T-helper 1 cell treated with Interleukin-12 subunit alpha and Interleukin-12 subunit beta and Interleukin-4 antibody, amounts not matched to agents 30 μg/mL and 1 μg/mL, for 36 hours (primary cell): ENCODE measurements at regions not wholly inside any gene's neighbourhood (a gene's known extent, or its start where the extent isn't known, plus 50 kb on each side); places are given as distances from the start of the nearest gene placed in this dataset.

Experiments
- H3K27ac Mint-ChIP-seq: one replicate; pipeline ENCODE4 v1.8.0; 2021; ENCODE audit warnings: mild to moderate bottlenecking, mixed read lengths
- H3K27me3 Mint-ChIP-seq: one replicate; pipeline ENCODE4 v1.8.0; 2021; ENCODE audit warnings: low read depth, mixed read lengths
- H3K36me3 Mint-ChIP-seq: one replicate; pipeline ENCODE4 v1.8.0; 2021; ENCODE audit warnings: low read depth, mixed read lengths
- H3K4me1 Mint-ChIP-seq: one replicate; pipeline ENCODE4 v1.8.0; 2021; ENCODE audit warnings: low read depth, mixed read lengths
- H3K4me3 Mint-ChIP-seq: one replicate; pipeline ENCODE4 v1.8.0; 2021; ENCODE audit warnings: mild to moderate bottlenecking, moderate library complexity, mixed read lengths
- H3K9me3 Mint-ChIP-seq: one replicate; pipeline ENCODE4 v1.8.0; 2021; ENCODE audit warnings: mixed read lengths

DNA sequence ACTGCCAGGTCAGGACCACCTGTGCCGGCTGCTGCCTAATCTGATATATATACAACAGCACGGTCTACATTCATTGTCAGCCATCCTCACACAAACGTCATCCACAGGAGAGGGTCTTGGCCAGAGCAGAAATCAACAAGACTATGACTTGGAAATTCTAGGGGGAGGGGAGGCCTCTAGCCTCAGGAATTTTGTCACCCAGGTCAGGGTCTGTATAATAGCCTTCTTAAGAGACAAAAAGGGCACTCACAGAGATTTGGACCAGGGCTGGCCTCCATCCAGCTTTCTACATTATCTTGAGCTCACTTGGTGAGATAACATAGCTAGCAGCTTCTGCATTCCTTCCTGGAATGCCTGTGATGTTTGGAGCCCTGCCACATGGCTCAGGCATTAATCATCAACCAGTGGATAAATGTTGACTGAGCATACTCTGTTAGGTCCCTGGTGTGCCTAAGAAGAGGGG, 50.4 kb upstream of the CTIF start:
- H3K27ac Mint-ChIP-seq: no peak overlapping the region
- no peaks in the 10 kb centered on the region for H3K36me3 Mint-ChIP-seq
- H3K9me3 Mint-ChIP-seq: no peaks in the 10 kb centered on the region
- H3K27me3 Mint-ChIP-seq: peaks cover 23% of the 10 kb centered on the region
- H3K4me1 Mint-ChIP-seq: no peaks in the 10 kb centered on the region
- H3K4me3 Mint-ChIP-seq: no peak overlapping the region

DNA sequence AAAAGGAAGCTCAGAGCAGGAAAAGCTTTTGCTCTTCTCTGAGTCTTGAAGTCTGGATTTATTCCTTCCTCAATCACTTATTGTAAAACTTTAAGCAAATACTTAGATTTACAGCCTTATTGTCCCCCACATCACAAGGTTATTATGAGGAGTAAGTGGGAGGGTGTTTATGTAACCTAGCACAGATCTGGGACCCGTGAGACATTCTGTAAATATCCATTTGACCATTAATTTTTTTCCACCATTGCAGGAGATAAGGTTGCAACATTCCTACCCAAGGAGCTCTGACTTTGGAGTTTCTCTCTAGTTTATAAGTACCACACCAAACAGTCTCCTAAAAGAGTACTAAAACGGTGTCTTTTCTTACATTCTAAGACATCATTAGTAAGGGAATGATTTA, 52.1 kb upstream of the CTIF start:
- Mint-ChIP-seq H3K4me3 (no peak overlapping the region), H3K4me1 (no peaks in the 10 kb centered on the region), H3K36me3 (no peaks in the 10 kb centered on the region), H3K27me3 (peaks cover 20% of the 10 kb centered on the region), H3K27ac (no peak overlapping the region), H3K9me3 (no peaks in the 10 kb centered on the region)

DNA sequence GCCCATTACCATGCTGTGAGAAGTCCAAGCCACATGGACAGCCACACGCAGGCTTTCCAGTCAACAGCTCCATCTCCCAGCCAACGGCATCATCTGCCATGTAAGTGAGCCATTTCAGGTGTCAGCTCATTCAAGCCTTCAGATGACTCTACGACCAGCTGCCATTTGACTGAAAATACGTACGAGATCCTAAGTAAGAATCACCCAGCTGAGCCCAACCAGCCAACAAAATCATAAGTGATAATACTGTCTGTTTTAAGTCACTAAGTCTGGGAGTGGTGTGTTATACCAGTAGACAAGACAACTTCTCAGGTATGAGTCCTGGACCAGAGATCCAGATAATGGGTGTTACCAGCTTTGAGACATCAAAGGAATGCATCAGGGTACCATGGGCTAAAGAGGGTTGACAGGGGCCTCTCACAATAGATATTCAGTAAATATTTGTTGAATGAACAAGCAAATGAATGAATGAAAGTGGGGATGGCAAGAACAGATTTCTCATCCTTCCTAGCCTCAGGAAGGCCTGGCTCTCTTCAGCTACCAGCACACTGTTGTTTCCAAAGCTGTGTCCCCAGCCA, 52.9 kb upstream of the CTIF start:
- no peaks in the 10 kb centered on the region for H3K9me3 Mint-ChIP-seq
- H3K4me1 Mint-ChIP-seq: no peaks in the 10 kb centered on the region
- peaks cover 23% of the 10 kb centered on the region for H3K27me3 Mint-ChIP-seq

DNA sequence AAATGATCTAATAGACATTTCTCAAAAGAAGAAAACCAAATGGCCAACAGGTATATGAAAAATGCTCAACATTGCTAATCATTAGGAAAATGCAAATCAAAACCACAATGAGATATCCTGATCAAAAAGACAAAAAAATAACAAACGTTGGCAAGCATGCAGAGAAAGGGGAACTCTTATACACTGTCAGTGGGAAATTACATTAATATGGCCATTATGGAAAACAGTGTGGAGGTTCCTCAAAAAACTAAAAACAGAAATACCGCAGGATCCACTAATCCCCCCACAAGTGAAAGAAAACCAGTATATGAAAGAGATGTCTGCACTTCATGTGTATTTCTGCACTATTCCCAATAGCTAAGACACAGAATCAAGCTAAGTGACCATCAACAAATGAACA, 57.7 kb upstream of the CTIF start:
- H3K27me3 Mint-ChIP-seq: peaks cover 39% of the 10 kb centered on the region
- H3K4me3 Mint-ChIP-seq: no peak overlapping the region
- H3K27ac Mint-ChIP-seq: no peak overlapping the region
- H3K36me3 Mint-ChIP-seq: no peaks in the 10 kb centered on the region
- H3K9me3 Mint-ChIP-seq: no peaks in the 10 kb centered on the region
- no peaks in the 10 kb centered on the region for H3K4me1 Mint-ChIP-seq

More for the DNA sequence above, 52.9 kb upstream of the CTIF start:
- Mint-ChIP-seq H3K36me3 (no peaks in the 10 kb centered on the region), H3K27ac (no peak overlapping the region), H3K4me3 (no peak overlapping the region)

DNA sequence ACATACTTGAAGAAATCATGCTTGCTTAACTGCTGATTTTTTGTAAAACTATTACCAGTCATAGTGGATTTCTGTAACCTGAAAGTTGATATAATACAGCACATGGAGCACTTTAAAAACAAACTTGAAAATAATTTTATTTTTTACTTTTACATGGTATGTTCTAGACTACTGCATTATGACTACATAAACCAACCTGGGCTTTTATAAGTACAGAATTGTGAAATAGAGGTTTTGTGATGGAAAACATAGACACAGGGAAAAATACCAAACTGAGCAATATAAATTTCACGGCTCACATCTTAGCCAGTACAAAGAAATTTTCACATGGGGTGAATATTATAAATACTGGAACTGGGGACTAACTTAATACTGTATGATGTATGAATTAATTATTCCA, 59.3 kb upstream of the CTIF start:
- no peaks in the 10 kb centered on the region for H3K36me3 Mint-ChIP-seq
- H3K9me3 Mint-ChIP-seq: no peaks in the 10 kb centered on the region
- peaks cover 34% of the 10 kb centered on the region for H3K27me3 Mint-ChIP-seq
- no peak overlapping the region for H3K27ac Mint-ChIP-seq
- H3K4me1 Mint-ChIP-seq: no peaks in the 10 kb centered on the region
- H3K4me3 Mint-ChIP-seq: no peak overlapping the region

DNA sequence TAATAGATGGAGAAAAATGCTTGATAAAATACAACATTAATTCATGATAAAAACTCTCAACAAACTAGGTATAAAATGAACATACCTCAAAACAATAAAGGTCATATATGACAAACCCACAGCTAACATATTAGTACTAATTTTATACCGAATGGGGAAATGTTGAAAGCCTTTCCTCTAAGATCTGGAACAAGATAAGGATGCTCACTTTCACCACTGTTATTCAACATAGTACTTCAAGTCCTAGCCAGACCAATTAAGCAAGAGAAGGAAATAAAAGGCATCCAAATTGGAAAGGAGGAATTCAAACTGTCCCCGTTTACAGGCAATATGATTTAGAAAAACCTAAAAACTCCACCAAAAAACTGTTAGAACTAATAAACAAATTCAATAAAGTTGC, 61.5 kb upstream of the CTIF start:
- Mint-ChIP-seq H3K27ac (no peak overlapping the region), H3K27me3 (peaks cover 30% of the 10 kb centered on the region), H3K36me3 (no peaks in the 10 kb centered on the region), H3K4me3 (no peak overlapping the region), H3K4me1 (no peaks in the 10 kb centered on the region), H3K9me3 (peaks cover 1% of the 10 kb centered on the region)

DNA sequence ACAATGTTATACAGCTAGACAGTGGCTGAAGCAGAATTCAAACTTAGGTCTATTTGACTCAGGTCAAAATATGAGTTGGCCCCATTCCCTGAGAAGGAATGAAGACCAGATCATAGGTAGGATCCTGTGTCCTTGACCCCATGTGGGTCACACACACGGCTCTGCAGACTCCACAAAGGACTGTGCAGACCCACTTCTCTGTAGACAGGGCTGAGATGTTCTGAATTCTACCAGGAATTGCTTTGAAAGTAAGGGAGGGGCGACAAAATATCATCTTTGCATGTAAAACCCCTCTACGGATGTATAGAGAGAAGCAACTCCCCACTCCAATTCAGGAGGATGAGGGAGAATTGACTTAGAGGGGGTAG, 62.3 kb upstream of the CTIF start:
- no peaks in the 10 kb centered on the region for H3K36me3 Mint-ChIP-seq
- peaks cover 36% of the 10 kb centered on the region for H3K27me3 Mint-ChIP-seq
- no peak overlapping the region for H3K27ac Mint-ChIP-seq

DNA sequence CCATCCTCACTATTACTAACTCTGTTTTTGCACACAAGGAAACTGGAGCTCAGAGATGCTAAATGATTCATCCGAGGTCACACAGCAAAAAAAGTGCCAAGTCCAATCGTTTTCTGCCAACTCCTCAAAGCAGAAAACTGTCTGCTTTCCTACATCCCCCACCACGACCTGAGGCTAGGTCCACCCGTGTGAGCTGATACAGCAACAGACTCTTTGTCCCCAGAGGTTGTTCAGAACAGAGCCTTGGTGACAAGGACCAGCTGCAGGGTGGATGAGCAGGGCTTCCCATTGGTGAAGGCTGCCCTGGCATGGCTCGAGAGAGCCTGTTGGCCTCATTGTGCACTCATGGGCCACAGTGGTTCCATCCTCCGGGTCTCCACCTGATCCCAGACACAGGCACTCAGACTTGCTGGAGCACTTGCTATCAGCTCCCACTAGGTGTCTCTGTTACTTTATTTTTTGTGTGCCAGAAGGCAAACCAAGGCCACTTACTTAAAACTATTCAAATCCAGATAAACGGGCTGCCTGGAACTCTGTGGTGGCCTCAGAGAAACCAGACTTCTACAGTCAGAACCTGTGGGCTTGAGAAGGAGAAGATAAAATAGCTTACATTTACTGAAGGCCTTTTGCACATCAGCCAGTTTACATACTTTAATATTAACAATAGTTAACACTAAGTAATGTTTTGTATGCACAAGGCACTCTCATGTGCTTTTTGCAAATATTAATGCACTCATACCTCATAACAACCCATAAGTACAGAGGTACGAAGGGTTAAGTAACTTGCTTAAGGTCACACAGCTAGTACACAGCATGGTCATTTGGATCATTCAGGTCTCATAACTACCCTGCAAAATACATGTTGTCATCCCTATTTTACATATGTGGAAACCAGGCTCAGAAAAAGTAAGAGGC, 62.9 kb upstream of the CTIF start:
- peaks cover 5% of the 10 kb centered on the region for H3K9me3 Mint-ChIP-seq
- H3K4me3 Mint-ChIP-seq: no peak overlapping the region
- no peak overlapping the region for H3K27ac Mint-ChIP-seq
- H3K36me3 Mint-ChIP-seq: no peaks in the 10 kb centered on the region
- H3K4me1 Mint-ChIP-seq: no peaks in the 10 kb centered on the region
- peaks cover 35% of the 10 kb centered on the region for H3K27me3 Mint-ChIP-seq

More for the DNA sequence above, 62.3 kb upstream of the CTIF start:
- H3K4me1 Mint-ChIP-seq: no peaks in the 10 kb centered on the region
- H3K4me3 Mint-ChIP-seq: no peak overlapping the region
- peaks cover 5% of the 10 kb centered on the region for H3K9me3 Mint-ChIP-seq

DNA sequence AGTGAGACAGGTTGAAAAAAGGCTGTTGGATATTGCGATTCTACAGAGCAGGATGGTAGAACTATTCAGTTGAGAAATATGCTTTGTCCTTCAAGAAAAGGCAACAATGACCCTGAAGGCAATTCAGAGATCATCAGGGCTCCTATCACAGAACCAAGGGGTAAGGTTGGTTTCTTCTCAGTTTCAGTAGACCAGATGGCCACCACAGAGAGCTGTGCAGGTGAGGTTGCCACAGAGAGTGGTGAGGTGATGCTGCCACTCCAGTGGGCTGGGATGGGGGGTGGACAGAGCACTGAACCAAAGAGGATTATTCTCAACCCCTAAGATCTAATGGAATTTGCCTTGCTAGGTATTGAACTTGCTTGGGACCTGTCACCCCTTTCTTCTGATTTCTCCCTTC, 64.6 kb upstream of the ZBTB7C start:
- peaks cover 29% of the 10 kb centered on the region for H3K27me3 Mint-ChIP-seq
- H3K4me3 Mint-ChIP-seq: no peak overlapping the region
- H3K9me3 Mint-ChIP-seq: peaks cover 5% of the 10 kb centered on the region
- no peak overlapping the region for H3K27ac Mint-ChIP-seq
- H3K36me3 Mint-ChIP-seq: no peaks in the 10 kb centered on the region
- no peaks in the 10 kb centered on the region for H3K4me1 Mint-ChIP-seq

DNA sequence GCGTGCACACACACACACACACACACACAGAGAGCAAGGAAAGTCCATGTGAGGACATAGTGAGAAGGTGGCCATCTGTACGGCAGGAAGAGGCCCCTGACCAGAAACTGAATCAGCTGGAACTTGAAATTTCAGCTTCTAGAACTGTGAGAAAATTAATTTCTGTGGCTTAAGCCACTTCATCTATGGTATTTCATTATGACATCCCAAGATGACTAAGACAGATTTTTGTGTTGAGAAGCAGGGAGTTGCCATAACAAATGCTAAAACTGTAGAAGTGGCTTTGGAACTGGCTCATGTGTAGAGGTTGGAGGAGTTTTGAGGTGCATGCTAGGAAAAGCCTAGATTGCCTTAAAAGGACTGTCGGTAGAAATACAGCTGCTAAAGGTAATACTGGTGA, 63.4 kb upstream of the ZBTB7C start:
- Mint-ChIP-seq H3K36me3 (no peaks in the 10 kb centered on the region), H3K27me3 (peaks cover 33% of the 10 kb centered on the region), H3K27ac (no peak overlapping the region), H3K4me3 (no peak overlapping the region), H3K9me3 (peaks cover 5% of the 10 kb centered on the region), H3K4me1 (no peaks in the 10 kb centered on the region)

DNA sequence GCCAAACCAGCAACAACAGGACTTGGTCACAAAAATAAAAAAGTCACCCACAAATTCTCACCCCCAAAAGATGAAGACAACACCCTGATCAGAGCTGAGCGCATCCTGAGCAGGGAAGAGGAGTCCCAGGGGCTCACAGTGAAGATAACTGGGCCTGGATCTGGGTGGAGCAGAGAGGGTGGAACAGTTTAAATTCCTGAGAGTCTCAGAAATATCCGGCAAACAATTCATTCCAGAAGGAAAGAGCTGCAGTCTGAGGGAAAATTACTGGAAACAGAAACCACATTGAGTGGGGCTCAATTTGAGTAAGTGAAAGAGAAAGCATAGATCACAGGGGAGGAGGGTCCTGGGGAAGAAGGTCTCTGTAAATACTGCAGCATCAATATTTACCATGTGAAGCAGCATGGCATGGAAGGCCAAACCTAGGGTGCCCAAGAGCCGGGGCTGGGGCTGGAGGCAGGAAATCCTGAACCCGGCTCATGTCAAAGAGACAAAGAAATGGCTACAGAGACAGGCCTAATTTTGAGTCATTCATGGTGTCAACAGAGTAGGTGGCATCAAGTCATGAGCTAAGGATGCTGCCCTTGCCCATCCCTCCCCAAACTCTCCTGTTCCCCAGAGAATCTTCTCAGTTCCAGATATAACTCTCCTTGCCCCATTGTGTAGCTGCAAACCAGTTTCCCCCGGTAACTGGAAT, 61.4 kb upstream of the ZBTB7C start:
- H3K36me3 Mint-ChIP-seq: no peaks in the 10 kb centered on the region
- no peaks in the 10 kb centered on the region for H3K4me1 Mint-ChIP-seq
- H3K27me3 Mint-ChIP-seq: peaks cover 23% of the 10 kb centered on the region
- H3K9me3 Mint-ChIP-seq: peaks cover 5% of the 10 kb centered on the region
- H3K4me3 Mint-ChIP-seq: no peak overlapping the region
- H3K27ac Mint-ChIP-seq: no peak overlapping the region

DNA sequence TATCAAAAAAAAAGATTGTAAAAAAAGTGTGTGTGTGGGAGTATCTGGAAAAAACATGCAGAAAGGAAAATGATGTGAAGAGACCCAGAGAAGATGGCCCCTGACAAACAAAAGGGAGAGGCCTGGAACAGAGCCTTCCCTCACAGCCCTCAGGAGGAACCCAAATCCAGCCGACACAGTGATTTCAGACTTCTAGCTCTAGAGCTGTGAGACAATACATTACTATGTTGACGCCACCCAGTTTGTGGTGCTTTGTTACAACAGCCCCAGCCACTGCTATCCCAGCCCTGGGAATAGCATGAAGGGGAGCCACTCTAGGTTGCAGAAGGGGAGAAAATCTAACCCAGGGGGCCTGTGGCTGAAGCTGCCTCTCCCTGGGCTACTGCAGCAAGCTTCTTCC, 59.0 kb upstream of the ZBTB7C start:
- H3K4me1 Mint-ChIP-seq: no peaks in the 10 kb centered on the region
- H3K27ac Mint-ChIP-seq: no peak overlapping the region
- H3K4me3 Mint-ChIP-seq: no peak overlapping the region
- peaks cover 38% of the 10 kb centered on the region for H3K27me3 Mint-ChIP-seq
- H3K36me3 Mint-ChIP-seq: no peaks in the 10 kb centered on the region
- H3K9me3 Mint-ChIP-seq: peaks cover 5% of the 10 kb centered on the region

DNA sequence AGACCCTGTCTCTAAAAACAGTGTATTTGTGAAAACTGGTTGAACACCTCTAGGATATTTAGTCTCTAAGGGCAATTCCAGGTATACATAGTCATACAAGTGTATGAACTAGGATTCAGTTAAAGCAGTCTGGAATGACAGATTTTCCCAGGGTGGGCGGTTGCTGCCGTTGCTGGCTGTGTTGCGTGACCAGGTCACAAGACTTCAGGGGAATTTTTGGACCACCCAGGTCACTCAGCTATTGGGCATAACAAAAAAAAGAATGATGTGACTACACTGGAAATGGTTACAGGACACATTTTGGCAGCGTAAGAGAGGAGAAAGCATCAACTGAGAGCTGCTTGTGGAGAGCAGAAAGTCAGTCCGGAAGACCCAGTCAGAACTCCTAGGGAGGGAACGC, 58.0 kb upstream of the ZBTB7C start:
- H3K4me3 Mint-ChIP-seq: no peak overlapping the region
- H3K27ac Mint-ChIP-seq: no peak overlapping the region
- no peaks in the 10 kb centered on the region for H3K36me3 Mint-ChIP-seq
- peaks cover 41% of the 10 kb centered on the region for H3K27me3 Mint-ChIP-seq
- peaks cover 2% of the 10 kb centered on the region for H3K9me3 Mint-ChIP-seq
- no peaks in the 10 kb centered on the region for H3K4me1 Mint-ChIP-seq

DNA sequence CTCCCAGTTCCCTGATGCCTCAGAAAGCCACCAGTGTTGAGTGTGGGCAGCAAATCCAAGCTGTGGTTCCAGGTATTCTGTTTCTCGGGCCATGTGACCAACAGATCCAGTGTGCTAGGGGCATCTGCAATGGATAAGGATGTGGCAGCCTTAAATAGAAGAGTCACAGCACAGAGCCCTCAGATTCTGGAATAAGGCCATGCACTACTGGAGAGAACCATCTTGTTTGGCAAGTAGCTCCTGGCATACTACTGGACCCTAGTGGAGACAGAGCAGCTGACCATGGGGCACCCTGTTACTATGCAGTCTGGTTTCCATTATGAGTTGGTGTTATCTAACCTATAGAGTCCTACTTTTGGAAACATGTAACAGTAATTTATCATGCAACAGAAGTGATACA, 53.3 kb upstream of the ZBTB7C start:
- no peaks in the 10 kb centered on the region for H3K36me3 Mint-ChIP-seq
- peaks cover 47% of the 10 kb centered on the region for H3K27me3 Mint-ChIP-seq
- no peaks in the 10 kb centered on the region for H3K4me1 Mint-ChIP-seq
- H3K27ac Mint-ChIP-seq: no peak overlapping the region
- H3K4me3 Mint-ChIP-seq: no peak overlapping the region
- H3K9me3 Mint-ChIP-seq: no peaks in the 10 kb centered on the region
